ENCODE measurements at regions not wholly inside any gene's neighbourhood (a gene's known extent, or its start where the extent isn't known, plus 50 kb on each side); places are given as distances from the start of the nearest gene placed in this dataset.

DNA sequence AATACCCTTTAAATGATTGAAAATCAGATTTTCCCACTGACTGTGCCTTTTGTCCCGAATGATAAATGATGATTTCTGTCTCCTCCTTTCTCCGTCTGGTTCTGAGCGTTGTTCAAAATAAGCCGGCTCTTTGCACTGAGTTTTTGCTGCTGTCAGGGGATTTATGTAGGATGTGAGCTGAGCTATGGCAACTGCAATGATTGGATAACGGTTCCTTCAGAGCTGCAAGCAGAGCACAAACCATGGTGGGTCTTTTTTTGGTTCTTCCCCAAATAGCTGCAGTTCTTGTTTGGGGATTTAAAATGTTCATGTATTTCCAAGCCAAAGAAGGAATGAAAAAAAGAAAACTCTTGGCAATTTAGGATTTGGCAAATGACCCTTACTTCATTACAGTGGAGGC, 124.5 kb upstream of the CASK start:
- DNase-seq, result no peak
- H3K27ac ChIP-seq, result no peak overlapping the region
- H3K4me1 ChIP-seq, result no peaks in the 10 kb centered on the region
- H3K9me3 ChIP-seq, result no peaks in the 10 kb centered on the region
- no peak overlapping the region for H3K4me3 ChIP-seq
- intact Hi-C loops (cut with DNase I; ENCODE audit: low total_unique reads), result no loop called here
- no peaks in the 10 kb centered on the region for H3K36me3 ChIP-seq (ENCODE audit: low read depth, missing control alignments)
- H3K27me3 ChIP-seq, result no peaks in the 10 kb centered on the region
- TF ChIP-seq POLR2A (IDR thresholded peaks at IDR 0.05), result no peak
- TF ChIP-seq, protein P1, sequence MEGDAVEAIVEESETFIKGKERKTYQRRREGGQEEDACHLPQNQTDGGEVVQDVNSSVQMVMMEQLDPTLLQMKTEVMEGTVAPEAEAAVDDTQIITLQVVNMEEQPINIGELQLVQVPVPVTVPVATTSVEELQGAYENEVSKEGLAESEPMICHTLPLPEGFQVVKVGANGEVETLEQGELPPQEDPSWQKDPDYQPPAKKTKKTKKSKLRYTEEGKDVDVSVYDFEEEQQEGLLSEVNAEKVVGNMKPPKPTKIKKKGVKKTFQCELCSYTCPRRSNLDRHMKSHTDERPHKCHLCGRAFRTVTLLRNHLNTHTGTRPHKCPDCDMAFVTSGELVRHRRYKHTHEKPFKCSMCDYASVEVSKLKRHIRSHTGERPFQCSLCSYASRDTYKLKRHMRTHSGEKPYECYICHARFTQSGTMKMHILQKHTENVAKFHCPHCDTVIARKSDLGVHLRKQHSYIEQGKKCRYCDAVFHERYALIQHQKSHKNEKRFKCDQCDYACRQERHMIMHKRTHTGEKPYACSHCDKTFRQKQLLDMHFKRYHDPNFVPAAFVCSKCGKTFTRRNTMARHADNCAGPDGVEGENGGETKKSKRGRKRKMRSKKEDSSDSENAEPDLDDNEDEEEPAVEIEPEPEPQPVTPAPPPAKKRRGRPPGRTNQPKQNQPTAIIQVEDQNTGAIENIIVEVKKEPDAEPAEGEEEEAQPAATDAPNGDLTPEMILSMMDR (IDR thresholded peaks at IDR 0.05), result no peak
- 84 to 86% methylated on average over 5 of the region's 5 CpGs for WGBS, 2 donors

DNA sequence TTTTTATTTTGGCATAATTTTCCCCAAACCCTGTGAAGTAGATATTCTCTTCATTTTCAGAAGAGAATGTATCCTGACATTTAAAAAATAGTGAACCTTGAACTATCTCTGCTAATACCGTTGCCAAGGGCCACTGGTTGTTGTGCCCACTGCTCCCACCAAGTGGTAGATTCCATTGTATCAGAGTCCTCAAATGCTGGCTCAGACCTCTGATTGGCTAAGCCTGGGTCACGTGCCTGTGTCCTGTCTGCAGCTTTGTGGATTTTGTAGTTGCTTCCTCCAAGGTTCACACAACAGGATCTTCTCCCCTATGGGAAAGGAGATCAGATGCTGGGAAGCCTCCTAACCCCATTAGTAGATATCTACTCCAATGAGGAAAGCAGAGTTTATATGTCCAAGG, 104.8 kb upstream of the CASK start:
- no peaks in the 10 kb centered on the region for H3K27me3 ChIP-seq
- H3K9me3 ChIP-seq, result no peaks in the 10 kb centered on the region
- H3K27ac ChIP-seq, result no peak overlapping the region
- no peak overlapping the region for H3K4me3 ChIP-seq
- no peaks in the 10 kb centered on the region for H3K4me1 ChIP-seq
- intact Hi-C loops (cut with DNase I; ENCODE audit: low total_unique reads), result no loop called here
- no peaks in the 10 kb centered on the region for H3K36me3 ChIP-seq (ENCODE audit: low read depth, missing control alignments)
- peak; percentile 12 for DNase-seq
- TF ChIP-seq, protein P1 (IDR thresholded peaks at IDR 0.05), result no peak
- TF ChIP-seq POLR2A (IDR thresholded peaks at IDR 0.05), result no peak
- 50 to 65% methylated on average over 1 to 2 of the region's 2 CpGs for WGBS, 2 donors

DNA sequence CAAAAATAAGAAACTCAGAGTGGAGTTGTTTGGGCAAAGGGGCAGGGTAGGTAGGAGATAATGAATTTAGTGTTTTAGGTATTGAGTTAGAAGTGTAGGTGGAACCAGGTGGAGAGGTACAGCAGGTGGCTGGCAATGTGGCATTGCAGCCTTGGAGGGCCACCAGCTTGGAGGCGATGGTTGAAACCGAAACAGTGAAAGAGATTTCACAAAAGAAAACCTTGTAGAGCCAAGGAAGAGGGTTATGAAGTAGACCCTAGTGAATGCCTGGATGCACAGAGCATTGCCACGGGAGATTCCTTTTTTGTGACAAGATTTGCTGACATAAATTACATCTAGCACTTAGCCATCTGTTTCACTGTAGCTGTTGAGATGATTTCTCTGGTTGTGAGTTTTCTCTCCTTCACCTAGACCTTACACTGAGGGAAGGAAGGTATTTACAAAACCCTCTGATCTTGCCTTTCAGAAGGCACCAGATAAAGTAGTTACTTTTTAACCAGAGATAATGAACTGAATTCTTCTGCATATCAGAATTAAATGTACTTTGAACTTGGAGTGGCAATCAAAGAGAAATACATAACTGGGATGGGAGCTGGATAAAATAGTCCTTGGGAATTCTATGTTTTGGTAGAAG, 104.1 kb upstream of the CASK start:
- WGBS, 2 donors, result 83 to 90% methylated on average over 3 of the region's 3 CpGs
- Histone ChIP-seq H3K9me3 (no peaks in the 10 kb centered on the region), H3K36me3 (ENCODE audit: low read depth, missing control alignments) (no peaks in the 10 kb centered on the region), H3K4me3 (no peak overlapping the region), H3K27me3 (no peaks in the 10 kb centered on the region), H3K4me1 (no peaks in the 10 kb centered on the region), H3K27ac (no peak overlapping the region)
- no peak for TF ChIP-seq POLR2A (IDR thresholded peaks at IDR 0.05)
- TF ChIP-seq, protein P1 (IDR thresholded peaks at IDR 0.05), result no peak
- DNase-seq, result no peak
- intact Hi-C loops (cut with DNase I; ENCODE audit: low total_unique reads), result no loop called here

DNA sequence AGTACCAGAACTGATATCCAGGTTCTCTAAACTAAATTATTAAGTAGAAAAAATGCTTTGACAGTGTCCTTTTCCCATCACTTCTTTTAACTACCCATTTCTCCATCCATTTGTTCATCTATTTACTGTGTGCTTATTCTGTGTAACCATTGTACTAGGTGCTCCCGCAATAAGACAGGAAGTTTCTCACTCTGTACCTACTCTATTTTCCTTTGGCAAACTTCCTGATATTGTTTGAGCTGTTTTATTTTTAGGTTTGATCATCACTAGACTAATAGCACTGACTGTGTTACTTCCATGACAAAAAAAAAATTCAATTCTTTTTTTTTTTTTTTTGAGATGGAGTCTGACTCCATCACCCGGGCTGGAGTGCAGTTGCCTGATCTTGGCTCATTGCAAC, 102.5 kb upstream of the CASK start:
- WGBS, 2 donors, result 83 to 93% methylated on average over 2 of the region's 2 CpGs
- DNase-seq, result no peak
- H3K36me3 ChIP-seq (ENCODE audit: low read depth, missing control alignments), result no peaks in the 10 kb centered on the region
- no peak overlapping the region for H3K4me3 ChIP-seq
- intact Hi-C loops (cut with DNase I; ENCODE audit: low total_unique reads), result no loop called here
- H3K27me3 ChIP-seq, result no peaks in the 10 kb centered on the region
- H3K27ac ChIP-seq, result no peak overlapping the region
- no peaks in the 10 kb centered on the region for H3K9me3 ChIP-seq
- TF ChIP-seq POLR2A (IDR thresholded peaks at IDR 0.05), result no peak
- TF ChIP-seq, protein P1 (IDR thresholded peaks at IDR 0.05), result no peak
- H3K4me1 ChIP-seq, result no peaks in the 10 kb centered on the region

DNA sequence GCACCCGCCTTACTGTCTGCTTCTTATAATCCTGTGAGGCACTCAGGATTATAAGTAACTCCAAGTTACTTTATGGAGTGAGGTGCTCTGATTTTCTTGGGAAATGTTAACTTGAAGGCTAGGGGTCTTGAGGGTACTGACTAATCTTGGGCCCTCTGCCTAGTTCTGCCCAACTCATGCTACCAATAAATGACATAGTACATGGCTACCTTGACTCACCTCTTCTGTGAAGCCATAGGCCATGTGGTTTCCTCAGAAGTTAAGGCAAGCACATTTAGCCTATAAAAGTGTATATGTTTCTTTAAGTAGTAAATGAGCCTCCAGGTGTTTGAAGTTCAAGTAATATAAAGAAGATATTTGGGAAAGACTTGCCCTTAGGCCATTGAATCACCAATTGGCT, 99.8 kb upstream of the CASK start:
- Histone ChIP-seq H3K36me3 (ENCODE audit: low read depth, missing control alignments) (no peaks in the 10 kb centered on the region), H3K27me3 (no peaks in the 10 kb centered on the region), H3K4me1 (no peaks in the 10 kb centered on the region), H3K4me3 (no peak overlapping the region), H3K27ac (no peak overlapping the region), H3K9me3 (no peaks in the 10 kb centered on the region)
- DNase-seq, result no peak
- WGBS, 2 donors, result 100% methylated on average over 1 of the region's 1 CpG
- TF ChIP-seq, protein P1 (IDR thresholded peaks at IDR 0.05), result no peak
- no peak for TF ChIP-seq POLR2A (IDR thresholded peaks at IDR 0.05)
- intact Hi-C loops (cut with DNase I; ENCODE audit: low total_unique reads), result no loop called here
